ENCODE measurements at regions not wholly inside any gene's neighbourhood (a gene's known extent, or its start where the extent isn't known, plus 50 kb on each side); places are given as distances from the start of the nearest gene placed in this dataset.
"Not testable (repeated sequence)": the region's sequence is repeated elsewhere in the genome, so short reads cannot be mapped to it uniquely, and the experiment has no call there.

DNA sequence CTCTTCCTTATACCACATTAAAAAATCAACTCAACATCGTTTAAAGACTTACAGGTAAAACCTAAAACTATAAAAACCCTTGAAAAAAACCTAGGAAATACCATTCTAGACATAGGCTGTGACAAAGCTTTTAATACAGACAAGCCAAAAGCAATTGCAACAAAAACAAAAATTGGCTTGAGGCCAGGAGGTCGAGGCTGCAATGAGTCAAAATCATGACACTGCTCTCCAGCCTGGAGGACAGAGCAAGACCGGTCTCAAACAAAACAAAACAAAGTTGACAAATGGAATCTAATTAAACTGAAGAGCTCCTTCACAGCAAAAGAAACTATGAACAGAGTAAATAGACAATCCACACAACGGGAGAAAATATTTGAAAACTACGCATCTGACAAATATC lies 1057.8 kb downstream of the FSCB start:
- ATAC-seq (no peak), DNase-seq (no peak)
- no peaks in the 10 kb centered on the region for H3K36me3 Mint-ChIP-seq (ENCODE audit: insufficient read depth)
- no peaks in the 10 kb centered on the region for H3K4me1 Mint-ChIP-seq (ENCODE audit: low read depth)
- H3K4me3 Mint-ChIP-seq: no peak overlapping the region
- peaks cover 25% of the 10 kb centered on the region for H3K9me3 Mint-ChIP-seq
- H3K27me3 Mint-ChIP-seq (ENCODE audit: low read depth): no peaks in the 10 kb centered on the region

- Mint-ChIP-seq H3K4me3 (no peak overlapping the region), H3K9me3 (peaks cover 4% of the 10 kb centered on the region), H3K27me3 (ENCODE audit: low read depth) (no peaks in the 10 kb centered on the region), H3K4me1 (ENCODE audit: low read depth) (no peaks in the 10 kb centered on the region), H3K36me3 (ENCODE audit: insufficient read depth) (no peaks in the 10 kb centered on the region)
- no peak for ATAC-seq
- DNase-seq: no peak
These were observed 1069.0 kb downstream of the FSCB start for GRCh38 chr14:43438056-43438455.

- Mint-ChIP-seq H3K4me1 (ENCODE audit: low read depth) (no peaks in the 10 kb centered on the region), H3K4me3 (no peak overlapping the region), H3K27me3 (ENCODE audit: low read depth) (no peaks in the 10 kb centered on the region), H3K36me3 (ENCODE audit: insufficient read depth) (no peaks in the 10 kb centered on the region), H3K9me3 (peaks cover 23% of the 10 kb centered on the region)
- ATAC-seq (no peak), DNase-seq (no peak)
These were observed 1088.8 kb downstream of the FSCB start for GRCh38 chr14:43418324-43418723.

GRCh38 chr14:43413084-43413483 lies 1094.0 kb downstream of the FSCB start:
- Mint-ChIP-seq H3K27me3 (ENCODE audit: low read depth) (no peaks in the 10 kb centered on the region), H3K4me1 (ENCODE audit: low read depth) (no peaks in the 10 kb centered on the region), H3K36me3 (ENCODE audit: insufficient read depth) (no peaks in the 10 kb centered on the region), H3K4me3 (no peak overlapping the region), H3K9me3 (peaks cover 2% of the 10 kb centered on the region)
- no peak for DNase-seq
- ATAC-seq: no peak

- Mint-ChIP-seq H3K36me3 (ENCODE audit: insufficient read depth) (no peaks in the 10 kb centered on the region), H3K4me1 (ENCODE audit: low read depth) (no peaks in the 10 kb centered on the region), H3K27me3 (ENCODE audit: low read depth) (no peaks in the 10 kb centered on the region), H3K4me3 (no peak overlapping the region), H3K9me3 (no peaks in the 10 kb centered on the region)
- ATAC-seq: no peak
- DNase-seq: no peak
These were observed 1095.2 kb downstream of the FSCB start for GRCh38 chr14:43411841-43412240.

DNA sequence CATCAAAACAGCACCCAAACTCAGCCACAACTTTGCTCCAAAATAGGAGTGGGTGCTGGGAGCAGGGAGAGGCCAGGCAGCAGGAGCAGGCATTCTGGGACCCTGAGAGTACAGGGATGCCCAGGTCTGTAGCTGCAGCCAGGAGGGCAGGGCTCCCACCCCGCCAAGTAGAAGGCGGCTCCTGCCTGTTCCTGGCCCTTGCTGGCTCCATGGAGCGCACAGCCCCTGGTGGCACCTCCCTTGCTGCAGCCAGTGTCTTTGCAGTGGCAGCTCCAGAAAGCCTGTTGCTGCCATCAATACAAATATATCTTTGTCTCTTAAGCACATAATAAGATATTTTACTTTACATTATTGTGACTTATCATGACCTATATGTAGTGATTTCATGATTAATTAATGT lies 1096.5 kb downstream of the FSCB start:
- no peaks in the 10 kb centered on the region for H3K27me3 Mint-ChIP-seq (ENCODE audit: low read depth)
- DNase-seq: no peak

GRCh38 chr14:43408472-43408871 lies 1098.6 kb downstream of the FSCB start:
- Mint-ChIP-seq H3K4me3 (no peak overlapping the region), H3K36me3 (ENCODE audit: insufficient read depth) (no peaks in the 10 kb centered on the region), H3K27me3 (ENCODE audit: low read depth) (no peaks in the 10 kb centered on the region), H3K9me3 (peaks cover 11% of the 10 kb centered on the region), H3K4me1 (ENCODE audit: low read depth) (no peaks in the 10 kb centered on the region)
- DNase-seq (no peak), ATAC-seq (no peak)

More for the DNA sequence above, 1096.5 kb downstream of the FSCB start:
- no peaks in the 10 kb centered on the region for H3K36me3 Mint-ChIP-seq (ENCODE audit: insufficient read depth)
- no peak for ATAC-seq
- no peak overlapping the region for H3K4me3 Mint-ChIP-seq
- H3K4me1 Mint-ChIP-seq (ENCODE audit: low read depth): no peaks in the 10 kb centered on the region
- no peaks in the 10 kb centered on the region for H3K9me3 Mint-ChIP-seq

DNA sequence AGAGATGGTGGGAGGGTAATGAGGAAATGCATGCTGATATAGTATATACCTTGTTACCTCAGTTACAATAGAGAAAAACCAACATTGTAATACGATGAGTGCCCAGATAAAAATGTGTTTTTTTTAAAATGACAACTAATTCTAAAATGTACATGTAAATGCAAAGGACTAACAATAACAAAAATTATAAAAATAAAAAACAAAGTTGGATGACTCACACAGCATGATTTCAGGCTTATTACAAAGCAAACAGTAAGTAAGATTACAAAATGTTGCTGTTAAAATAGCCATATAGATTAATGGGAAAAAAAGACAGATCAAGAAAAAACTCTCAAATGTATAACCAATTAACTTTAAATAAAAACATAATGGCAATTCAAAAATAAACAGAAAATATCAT lies 1099.4 kb downstream of the FSCB start:
- peaks cover 11% of the 10 kb centered on the region for H3K9me3 Mint-ChIP-seq
- H3K4me1 Mint-ChIP-seq (ENCODE audit: low read depth): no peaks in the 10 kb centered on the region
- H3K4me3 Mint-ChIP-seq: no peak overlapping the region
- no peak for DNase-seq
- H3K27me3 Mint-ChIP-seq (ENCODE audit: low read depth): no peaks in the 10 kb centered on the region
- no peaks in the 10 kb centered on the region for H3K36me3 Mint-ChIP-seq (ENCODE audit: insufficient read depth)
- ATAC-seq: no peak

DNA sequence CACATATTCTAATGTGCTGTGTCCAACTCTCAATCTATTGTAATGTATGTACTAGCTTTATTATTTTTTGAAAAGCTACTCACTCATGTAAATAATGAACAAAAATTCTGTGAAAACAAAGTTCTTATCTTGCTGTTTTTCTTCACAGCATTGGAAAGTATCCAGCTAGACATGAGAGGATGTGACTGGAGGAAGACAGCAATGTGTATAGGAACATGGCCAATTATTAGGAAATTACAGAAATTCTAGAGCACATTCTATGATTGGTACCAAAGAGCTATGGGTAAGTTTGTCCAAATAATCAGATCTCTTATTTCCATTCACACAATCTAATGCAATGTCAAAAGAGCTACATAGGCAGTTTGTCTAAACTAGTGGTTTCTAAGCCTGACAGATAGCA lies 1100.2 kb downstream of the FSCB start:
- ATAC-seq: no peak
- no peak for DNase-seq
- no peak overlapping the region for H3K4me3 Mint-ChIP-seq
- H3K27me3 Mint-ChIP-seq (ENCODE audit: low read depth): no peaks in the 10 kb centered on the region
- H3K4me1 Mint-ChIP-seq (ENCODE audit: low read depth): no peaks in the 10 kb centered on the region
- H3K36me3 Mint-ChIP-seq (ENCODE audit: insufficient read depth): no peaks in the 10 kb centered on the region
- peaks cover 11% of the 10 kb centered on the region for H3K9me3 Mint-ChIP-seq

DNA sequence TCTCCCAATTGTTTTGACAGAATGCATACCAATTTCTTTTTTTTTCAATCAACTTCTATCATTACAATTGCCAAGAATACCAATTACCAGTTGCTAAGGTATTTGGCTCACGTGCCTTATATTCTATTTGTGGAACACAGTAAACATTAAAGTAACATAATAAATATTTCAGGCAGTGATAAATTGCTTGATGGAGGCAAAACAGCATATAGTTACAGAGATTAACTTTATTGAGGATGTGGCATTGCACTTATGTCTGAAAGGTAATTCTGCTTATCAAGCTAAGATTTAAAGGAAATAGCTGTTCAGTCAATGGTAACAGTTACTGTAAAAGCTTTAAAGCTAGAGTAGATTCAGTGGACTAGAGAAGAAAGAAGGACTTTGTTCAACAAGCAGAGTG lies 1107.8 kb downstream of the FSCB start:
- H3K9me3 Mint-ChIP-seq: peaks cover 7% of the 10 kb centered on the region
- no peak for DNase-seq
- H3K27me3 Mint-ChIP-seq (ENCODE audit: low read depth): no peaks in the 10 kb centered on the region
- no peak overlapping the region for H3K4me3 Mint-ChIP-seq
- H3K36me3 Mint-ChIP-seq (ENCODE audit: insufficient read depth): no peaks in the 10 kb centered on the region
- no peak for ATAC-seq
- H3K4me1 Mint-ChIP-seq (ENCODE audit: low read depth): no peaks in the 10 kb centered on the region

GRCh38 chr14:43370565-43370896 lies 1136.6 kb downstream of the FSCB start:
- not testable (repeated sequence) for H3K27me3 Mint-ChIP-seq (ENCODE audit: low read depth); H3K36me3 Mint-ChIP-seq (ENCODE audit: insufficient read depth); H3K4me3 Mint-ChIP-seq; H3K9me3 Mint-ChIP-seq; DNase-seq; ATAC-seq; H3K4me1 Mint-ChIP-seq (ENCODE audit: low read depth)

DNA sequence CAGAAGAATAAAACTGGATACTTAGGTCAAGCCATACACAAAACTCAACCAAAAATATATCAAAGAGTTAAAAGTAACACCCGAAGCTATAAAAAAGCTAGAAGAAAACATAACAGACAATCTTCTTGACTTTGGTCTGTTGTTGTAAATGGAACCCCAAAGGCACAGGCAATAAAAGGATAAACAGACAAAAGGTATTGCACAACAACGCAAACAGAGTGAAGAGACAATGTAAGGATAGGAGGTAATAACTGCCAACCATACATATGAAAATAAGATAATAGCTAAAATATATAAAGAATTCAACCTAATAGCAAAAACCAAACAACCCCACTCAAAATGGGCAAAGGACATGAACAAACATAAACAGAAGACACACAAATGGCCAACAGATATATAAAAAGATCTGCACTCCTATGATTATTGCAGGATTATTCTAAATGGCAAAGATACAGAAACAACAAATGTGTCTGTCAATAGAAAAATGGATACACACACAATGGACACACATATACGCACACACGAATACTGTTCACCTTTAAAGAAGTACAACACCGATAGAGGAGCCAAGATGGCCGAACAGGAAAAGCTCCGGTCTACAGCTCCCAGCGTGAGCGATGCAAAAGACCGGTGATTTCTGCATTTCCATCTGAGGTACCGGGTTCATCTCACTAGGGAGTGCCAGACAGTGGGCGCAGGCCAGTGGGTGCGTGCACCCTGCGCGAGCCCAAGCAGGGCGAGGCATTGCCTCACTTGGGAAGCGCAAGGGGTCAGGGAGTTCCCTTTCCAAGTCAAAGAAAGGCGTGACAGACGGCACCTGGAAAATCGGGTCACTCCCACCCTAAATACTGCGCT lies 1137.1 kb downstream of the FSCB start:
- no peaks in the 10 kb centered on the region for H3K27me3 Mint-ChIP-seq (ENCODE audit: low read depth)
- H3K36me3 Mint-ChIP-seq (ENCODE audit: insufficient read depth): no peaks in the 10 kb centered on the region
- peaks cover 4% of the 10 kb centered on the region for H3K9me3 Mint-ChIP-seq
- DNase-seq (no peak), ATAC-seq (no peak)
- no peak overlapping the region for H3K4me3 Mint-ChIP-seq
- H3K4me1 Mint-ChIP-seq (ENCODE audit: low read depth): no peaks in the 10 kb centered on the region

- no peaks in the 10 kb centered on the region for H3K36me3 Mint-ChIP-seq (ENCODE audit: insufficient read depth)
- no peak overlapping the region for H3K4me3 Mint-ChIP-seq
- DNase-seq (no peak), ATAC-seq (no peak)
- H3K27me3 Mint-ChIP-seq (ENCODE audit: low read depth): no peaks in the 10 kb centered on the region
- H3K9me3 Mint-ChIP-seq: no peaks in the 10 kb centered on the region
- no peaks in the 10 kb centered on the region for H3K4me1 Mint-ChIP-seq (ENCODE audit: low read depth)
These were observed 1144.5 kb downstream of the FSCB start for GRCh38 chr14:43362586-43362985.

DNA sequence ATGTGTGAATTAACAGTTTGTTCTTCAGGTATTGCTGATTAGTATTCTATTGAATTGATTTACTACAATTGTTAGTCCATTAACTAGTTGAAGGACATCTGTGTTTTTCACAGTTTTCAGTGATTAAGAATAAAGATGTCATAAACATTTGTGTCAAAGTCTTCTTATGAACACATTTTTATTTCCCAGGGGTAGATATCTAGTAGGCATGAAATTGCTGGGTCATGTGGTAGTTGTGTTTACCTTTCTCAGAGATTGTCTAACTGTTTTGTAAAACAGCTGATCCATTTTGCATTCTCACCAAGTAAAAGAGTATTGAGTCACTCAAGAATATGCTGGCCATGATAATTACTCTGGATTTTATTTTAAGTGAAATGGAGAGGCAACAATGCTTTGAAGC lies 1145.3 kb downstream of the FSCB start:
- Mint-ChIP-seq H3K4me1 (ENCODE audit: low read depth) (no peaks in the 10 kb centered on the region), H3K9me3 (no peaks in the 10 kb centered on the region), H3K27me3 (ENCODE audit: low read depth) (no peaks in the 10 kb centered on the region), H3K36me3 (ENCODE audit: insufficient read depth) (no peaks in the 10 kb centered on the region), H3K4me3 (no peak overlapping the region)
- ATAC-seq (no peak), DNase-seq (no peak)

- ATAC-seq: no peak
- no peak overlapping the region for H3K4me3 Mint-ChIP-seq
These were observed 1146.8 kb downstream of the FSCB start for GRCh38 chr14:43360239-43360638.

More at GRCh38 chr14:43360239-43360638, 1146.8 kb downstream of the FSCB start:
- no peaks in the 10 kb centered on the region for H3K27me3 Mint-ChIP-seq (ENCODE audit: low read depth)
- no peak for DNase-seq
- H3K36me3 Mint-ChIP-seq (ENCODE audit: insufficient read depth): no peaks in the 10 kb centered on the region
- H3K4me1 Mint-ChIP-seq (ENCODE audit: low read depth): no peaks in the 10 kb centered on the region
- no peaks in the 10 kb centered on the region for H3K9me3 Mint-ChIP-seq
